ENCODE measurements at regions not wholly inside any gene's neighbourhood (a gene's known extent, or its start where the extent isn't known, plus 50 kb on each side); places are given as distances from the start of the nearest gene placed in this dataset.

- no peak overlapping the region for H2AFZ ChIP-seq (ENCODE audit: low read length, unreplicated experiment)
- H3K27ac ChIP-seq (ENCODE audit: low read depth, low read length): no peak overlapping the region
- no peaks in the 10 kb centered on the region for H3K79me2 ChIP-seq (ENCODE audit: control insufficient read depth, insufficient read depth, low read length, unreplicated experiment)
- no peaks in the 10 kb centered on the region for H3K4me1 ChIP-seq (ENCODE audit: control insufficient read depth, insufficient read depth, low read length, unreplicated experiment)
- no peaks in the 10 kb centered on the region for H3K36me3 ChIP-seq (ENCODE audit: insufficient read depth, low read length)
- no peak overlapping the region for H3K4me3 ChIP-seq (ENCODE audit: low read depth, low read length)
- H3K27me3 ChIP-seq (ENCODE audit: insufficient read depth, low read length): peaks cover 45% of the 10 kb centered on the region
Measured at GRCh38 chr15:72944565-72944964, 107.7 kb upstream of the NEO1 start.

GRCh38 chr15:72940229-72940622 lies 112.0 kb upstream of the NEO1 start:
- no peak overlapping the region for H3K4me3 ChIP-seq (ENCODE audit: low read depth, low read length)
- peaks cover 46% of the 10 kb centered on the region for H3K27me3 ChIP-seq (ENCODE audit: insufficient read depth, low read length)
- H3K27ac ChIP-seq (ENCODE audit: low read depth, low read length): no peak overlapping the region
- no peaks in the 10 kb centered on the region for H3K36me3 ChIP-seq (ENCODE audit: insufficient read depth, low read length)
- H2AFZ ChIP-seq (ENCODE audit: low read length, unreplicated experiment): no peak overlapping the region
- H3K4me1 ChIP-seq (ENCODE audit: control insufficient read depth, insufficient read depth, low read length, unreplicated experiment): no peaks in the 10 kb centered on the region
- no peaks in the 10 kb centered on the region for H3K79me2 ChIP-seq (ENCODE audit: control insufficient read depth, insufficient read depth, low read length, unreplicated experiment)

GRCh38 chr15:72939514-72940228 lies 112.6 kb upstream of the NEO1 start:
- H3K27me3 ChIP-seq (ENCODE audit: insufficient read depth, low read length): peaks cover 46% of the 10 kb centered on the region
- H3K27ac ChIP-seq (ENCODE audit: low read depth, low read length): no peak overlapping the region
- no peaks in the 10 kb centered on the region for H3K79me2 ChIP-seq (ENCODE audit: control insufficient read depth, insufficient read depth, low read length, unreplicated experiment)
- H3K4me3 ChIP-seq (ENCODE audit: low read depth, low read length): no peak overlapping the region
- no peaks in the 10 kb centered on the region for H3K36me3 ChIP-seq (ENCODE audit: insufficient read depth, low read length)
- no peak overlapping the region for H2AFZ ChIP-seq (ENCODE audit: low read length, unreplicated experiment)
- no peaks in the 10 kb centered on the region for H3K4me1 ChIP-seq (ENCODE audit: control insufficient read depth, insufficient read depth, low read length, unreplicated experiment)

- Histone ChIP-seq H3K27ac (ENCODE audit: low read depth, low read length) (no peak overlapping the region), H3K4me1 (ENCODE audit: control insufficient read depth, insufficient read depth, low read length, unreplicated experiment) (no peaks in the 10 kb centered on the region), H3K27me3 (ENCODE audit: insufficient read depth, low read length) (peaks cover 22% of the 10 kb centered on the region), H3K36me3 (ENCODE audit: insufficient read depth, low read length) (no peaks in the 10 kb centered on the region), H3K79me2 (ENCODE audit: control insufficient read depth, insufficient read depth, low read length, unreplicated experiment) (no peaks in the 10 kb centered on the region), H3K4me3 (ENCODE audit: low read depth, low read length) (no peak overlapping the region), H2AFZ (ENCODE audit: low read length, unreplicated experiment) (no peak overlapping the region)
Measured at GRCh38 chr15:72936691-72937679, 115.3 kb upstream of the NEO1 start.

- Histone ChIP-seq H3K27ac (ENCODE audit: low read depth, low read length) (no peak overlapping the region), H3K36me3 (ENCODE audit: insufficient read depth, low read length) (no peaks in the 10 kb centered on the region), H3K4me1 (ENCODE audit: control insufficient read depth, insufficient read depth, low read length, unreplicated experiment) (no peaks in the 10 kb centered on the region), H3K27me3 (ENCODE audit: insufficient read depth, low read length) (peaks cover 19% of the 10 kb centered on the region), H2AFZ (ENCODE audit: low read length, unreplicated experiment) (no peak overlapping the region), H3K4me3 (ENCODE audit: low read depth, low read length) (no peak overlapping the region), H3K79me2 (ENCODE audit: control insufficient read depth, insufficient read depth, low read length, unreplicated experiment) (no peaks in the 10 kb centered on the region)
Measured at GRCh38 chr15:72936237-72936636, 116.0 kb upstream of the NEO1 start.

GRCh38 chr15:72935521-72935920 lies 116.7 kb upstream of the NEO1 start:
- Histone ChIP-seq H3K79me2 (ENCODE audit: control insufficient read depth, insufficient read depth, low read length, unreplicated experiment) (no peaks in the 10 kb centered on the region), H2AFZ (ENCODE audit: low read length, unreplicated experiment) (no peak overlapping the region), H3K27ac (ENCODE audit: low read depth, low read length) (no peak overlapping the region), H3K4me3 (ENCODE audit: low read depth, low read length) (no peak overlapping the region), H3K4me1 (ENCODE audit: control insufficient read depth, insufficient read depth, low read length, unreplicated experiment) (no peaks in the 10 kb centered on the region), H3K36me3 (ENCODE audit: insufficient read depth, low read length) (no peaks in the 10 kb centered on the region), H3K27me3 (ENCODE audit: insufficient read depth, low read length) (peaks cover 12% of the 10 kb centered on the region)

- no peak overlapping the region for H3K27ac ChIP-seq (ENCODE audit: low read depth, low read length)
- peaks cover 8% of the 10 kb centered on the region; the same call in 1 of the 2 replicates for H3K27me3 ChIP-seq (ENCODE audit: insufficient read depth, low read length)
- H3K79me2 ChIP-seq (ENCODE audit: control insufficient read depth, insufficient read depth, low read length, unreplicated experiment): no peaks in the 10 kb centered on the region
- H3K36me3 ChIP-seq (ENCODE audit: insufficient read depth, low read length): no peaks in the 10 kb centered on the region
- no peak overlapping the region for H2AFZ ChIP-seq (ENCODE audit: low read length, unreplicated experiment)
- H3K4me3 ChIP-seq (ENCODE audit: low read depth, low read length): no peak overlapping the region
- H3K4me1 ChIP-seq (ENCODE audit: control insufficient read depth, insufficient read depth, low read length, unreplicated experiment): no peaks in the 10 kb centered on the region
Measured at GRCh38 chr15:72934921-72935320, 117.3 kb upstream of the NEO1 start.

- H3K4me3 ChIP-seq (ENCODE audit: low read depth, low read length): no peak overlapping the region
- H3K36me3 ChIP-seq (ENCODE audit: insufficient read depth, low read length): no peaks in the 10 kb centered on the region
- H2AFZ ChIP-seq (ENCODE audit: low read length, unreplicated experiment): no peak overlapping the region
- H3K79me2 ChIP-seq (ENCODE audit: control insufficient read depth, insufficient read depth, low read length, unreplicated experiment): no peaks in the 10 kb centered on the region
- H3K27me3 ChIP-seq (ENCODE audit: insufficient read depth, low read length): peaks cover 3% of the 10 kb centered on the region; the same call in 1 of the 2 replicates
- no peaks in the 10 kb centered on the region for H3K4me1 ChIP-seq (ENCODE audit: control insufficient read depth, insufficient read depth, low read length, unreplicated experiment)
- H3K27ac ChIP-seq (ENCODE audit: low read depth, low read length): no peak overlapping the region
Measured at GRCh38 chr15:72933976-72934375, 118.3 kb upstream of the NEO1 start.

- Histone ChIP-seq H3K4me1 (ENCODE audit: control insufficient read depth, insufficient read depth, low read length, unreplicated experiment) (no peaks in the 10 kb centered on the region), H2AFZ (ENCODE audit: low read length, unreplicated experiment) (no peak overlapping the region), H3K27ac (ENCODE audit: low read depth, low read length) (no peak overlapping the region), H3K79me2 (ENCODE audit: control insufficient read depth, insufficient read depth, low read length, unreplicated experiment) (no peaks in the 10 kb centered on the region), H3K4me3 (ENCODE audit: low read depth, low read length) (no peak overlapping the region), H3K27me3 (ENCODE audit: insufficient read depth, low read length) (peaks cover 3% of the 10 kb centered on the region; the same call in 1 of the 2 replicates), H3K36me3 (ENCODE audit: insufficient read depth, low read length) (no peaks in the 10 kb centered on the region)
Measured at GRCh38 chr15:72932472-72932871, 119.8 kb upstream of the NEO1 start.

- Histone ChIP-seq H3K79me2 (ENCODE audit: control insufficient read depth, insufficient read depth, low read length, unreplicated experiment) (no peaks in the 10 kb centered on the region), H3K27ac (ENCODE audit: low read depth, low read length) (no peak overlapping the region), H3K4me3 (ENCODE audit: low read depth, low read length) (no peak overlapping the region), H2AFZ (ENCODE audit: low read length, unreplicated experiment) (no peak overlapping the region), H3K27me3 (ENCODE audit: insufficient read depth, low read length) (peaks cover 3% of the 10 kb centered on the region; the same call in 1 of the 2 replicates), H3K4me1 (ENCODE audit: control insufficient read depth, insufficient read depth, low read length, unreplicated experiment) (no peaks in the 10 kb centered on the region), H3K36me3 (ENCODE audit: insufficient read depth, low read length) (no peaks in the 10 kb centered on the region)
Measured at GRCh38 chr15:72927451-72927850, 124.8 kb upstream of the NEO1 start.
